ENCODE measurements at regions not wholly inside any gene's neighbourhood (a gene's known extent, or its start where the extent isn't known, plus 50 kb on each side); places are given as distances from the start of the nearest gene placed in this dataset.

DNA sequence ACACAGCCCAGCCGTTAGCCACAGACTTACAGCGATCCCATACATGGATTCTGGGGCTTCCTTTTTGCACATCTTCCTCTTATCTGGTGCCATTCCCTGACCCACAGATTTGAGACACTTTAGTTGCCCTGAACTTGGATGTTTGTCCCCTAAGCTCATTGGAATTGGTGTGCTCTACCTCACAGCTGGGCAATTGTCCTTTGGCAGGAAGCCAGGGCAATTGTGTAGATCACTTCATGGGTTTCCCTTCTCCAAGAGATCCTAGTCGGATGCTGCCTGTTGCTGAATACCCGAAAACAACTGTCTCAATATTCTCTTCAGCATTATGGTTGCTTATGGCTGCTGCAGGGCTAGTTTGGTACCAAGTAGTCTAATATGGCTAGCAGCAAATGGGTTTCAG is 470.7 kb upstream of the MKI67 start:
- no peak for FAIRE-seq

DNA sequence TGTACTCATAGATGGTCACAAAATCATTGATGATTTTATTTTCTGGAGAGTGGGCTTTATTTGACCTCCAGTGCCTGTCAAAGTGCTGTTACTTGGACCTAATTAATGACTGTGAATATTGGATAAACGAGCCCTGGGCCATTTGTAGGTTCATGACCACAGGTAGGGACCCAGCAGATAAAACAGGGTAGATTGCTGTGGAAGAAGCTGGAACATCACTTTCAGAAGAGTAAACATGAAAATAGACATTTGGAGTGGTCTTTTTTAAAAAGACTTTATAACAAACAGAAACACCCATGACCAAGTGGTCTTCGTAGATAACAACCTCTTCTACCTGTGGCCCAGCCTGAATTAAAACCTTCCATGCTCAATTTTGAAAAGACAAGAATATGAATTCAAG is 472.8 kb upstream of the MKI67 start:
- FAIRE-seq = no peak

DNA sequence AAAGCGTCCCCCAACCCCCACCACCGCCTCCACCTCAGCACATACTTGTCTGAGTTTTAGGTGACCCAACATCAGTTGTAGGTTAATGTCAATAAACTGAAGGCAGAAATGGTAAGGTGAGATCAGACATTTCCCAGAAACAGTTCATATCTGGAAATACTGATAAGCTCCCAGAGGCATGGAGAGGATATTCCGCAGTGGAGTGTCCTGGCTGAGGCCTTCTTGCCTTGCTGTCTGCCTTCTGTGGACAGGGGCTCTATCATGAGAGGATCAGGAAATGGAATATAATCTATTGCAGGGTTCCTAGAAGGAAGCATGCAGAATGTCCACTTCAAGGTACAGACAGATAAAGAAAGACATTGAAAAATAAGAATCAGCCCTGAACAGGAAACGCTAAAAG is 473.3 kb upstream of the MKI67 start:
- no peak for FAIRE-seq

DNA sequence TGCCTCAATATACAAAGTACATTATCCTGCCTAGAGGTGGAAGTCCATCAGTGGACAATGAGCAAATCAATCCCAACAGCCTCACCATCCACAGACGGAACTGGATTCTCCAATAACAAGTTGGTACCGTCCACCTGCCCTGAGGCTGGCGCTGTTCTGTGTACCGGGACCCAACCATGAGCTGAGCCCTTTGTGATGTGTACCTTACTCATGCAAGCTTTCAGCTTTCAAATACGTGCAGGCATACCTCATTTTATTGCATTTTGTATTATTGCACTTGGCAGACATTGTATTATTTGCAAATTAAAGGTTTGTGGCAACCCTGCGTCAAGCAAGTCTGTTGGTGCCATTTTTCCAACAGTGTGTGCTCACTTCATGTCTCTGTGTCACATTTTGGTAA is 476.0 kb upstream of the MKI67 start:
- no peak for FAIRE-seq

DNA sequence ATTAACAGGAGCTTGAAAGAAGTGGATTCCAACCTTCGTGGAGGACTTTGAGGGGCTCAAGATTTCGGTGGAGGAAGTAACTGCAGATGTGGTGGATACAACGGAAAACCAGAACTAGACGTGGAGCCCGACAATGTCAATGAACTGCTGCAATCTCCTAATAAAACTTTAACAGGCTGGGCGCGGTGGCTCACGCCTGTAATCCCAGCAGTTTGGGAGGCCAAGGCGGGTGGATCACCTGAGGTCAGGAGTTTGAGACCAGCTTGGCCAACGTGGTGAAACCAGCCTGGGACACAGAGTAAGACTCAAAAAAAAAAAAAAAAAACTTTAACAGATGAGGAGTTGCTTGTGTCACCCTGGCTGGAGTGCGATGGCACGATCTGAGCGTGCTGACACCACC is 477.8 kb upstream of the MKI67 start:
- no peak for FAIRE-seq

DNA sequence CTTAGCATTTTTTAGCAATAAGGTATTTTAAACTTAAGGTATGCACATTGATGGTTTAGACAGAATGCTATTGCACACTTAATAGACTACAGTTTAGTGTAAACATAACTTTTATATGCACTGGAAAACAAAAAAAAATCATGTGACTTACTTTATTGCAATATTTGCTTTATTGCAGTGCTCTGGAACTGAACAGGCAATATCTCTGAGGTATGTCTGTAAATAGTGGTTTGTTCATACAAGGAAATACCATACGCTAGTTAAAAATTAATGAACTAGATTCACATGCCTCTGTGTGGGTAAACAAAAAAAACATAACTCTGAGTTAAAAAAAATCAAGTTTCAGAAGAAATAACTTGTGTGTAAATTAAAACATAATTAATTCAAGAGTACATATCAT is 479.0 kb upstream of the MKI67 start:
- no peak for FAIRE-seq

GRCh38 chr10:128606055-128606454 is 479.8 kb upstream of the MKI67 start:
- no peak for FAIRE-seq

DNA sequence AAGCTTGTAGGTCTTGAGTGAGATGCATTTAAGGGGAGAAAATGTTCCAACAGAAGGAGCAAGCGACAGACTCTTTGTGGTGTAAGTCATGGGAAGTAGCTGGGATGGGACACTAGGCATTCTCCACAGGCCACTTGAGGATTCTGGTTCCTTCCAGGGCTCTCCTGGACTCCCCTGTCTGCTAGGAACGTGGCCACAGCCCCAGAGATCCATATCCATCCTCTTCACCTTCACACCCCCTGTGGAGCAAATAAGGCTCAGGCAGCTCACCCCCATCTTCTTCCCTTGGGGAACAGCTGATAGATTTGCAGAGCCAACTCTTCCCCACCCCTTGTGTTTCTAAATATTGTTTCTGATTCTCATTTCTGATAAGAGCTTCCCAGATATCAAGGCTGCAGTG is 482.6 kb upstream of the MKI67 start:
- no peak for FAIRE-seq

- FAIRE-seq = no peak
Observed at GRCh38 chr10:128609460-128609859, 483.2 kb upstream of the MKI67 start.

DNA sequence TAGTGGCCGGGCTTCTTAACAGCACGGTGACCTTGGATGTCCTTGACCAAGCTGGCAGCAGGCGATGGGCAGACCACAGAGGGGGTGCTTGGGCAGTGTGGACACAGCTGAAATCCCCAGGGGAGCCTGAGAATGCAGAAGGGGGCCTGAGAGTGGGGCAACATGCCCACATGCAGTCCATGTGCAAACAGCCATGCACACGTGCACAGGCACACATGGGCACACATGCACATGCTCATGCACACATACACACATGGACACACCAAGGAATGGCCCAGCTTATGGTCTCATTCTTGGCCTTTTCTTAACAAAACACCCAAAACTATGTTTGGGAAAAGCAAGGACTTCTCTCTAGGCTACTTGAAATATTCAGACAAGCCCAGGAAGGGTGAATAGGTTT is 483.9 kb upstream of the MKI67 start:
- no peak for FAIRE-seq

DNA sequence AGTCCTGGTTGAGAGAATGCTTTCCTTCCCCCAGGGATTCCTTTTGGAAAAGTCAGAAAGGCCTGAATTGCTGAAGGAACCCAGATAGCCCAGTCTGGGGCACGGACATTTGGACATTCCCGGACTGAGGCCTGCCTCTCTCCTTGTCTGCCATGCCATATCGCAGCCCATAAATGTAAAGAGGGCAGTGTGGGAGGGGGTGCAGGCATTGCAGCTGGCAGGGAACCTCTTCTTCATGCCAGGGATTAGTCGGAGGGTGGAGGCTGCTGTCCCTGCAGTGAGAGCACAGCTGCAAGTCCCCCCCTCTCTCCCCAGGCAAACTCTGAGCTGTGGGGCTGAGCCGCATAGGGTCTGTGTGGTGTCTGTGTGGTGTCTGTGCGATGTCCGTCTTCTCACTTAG is 486.0 kb upstream of the MKI67 start:
- FAIRE-seq = no peak

DNA sequence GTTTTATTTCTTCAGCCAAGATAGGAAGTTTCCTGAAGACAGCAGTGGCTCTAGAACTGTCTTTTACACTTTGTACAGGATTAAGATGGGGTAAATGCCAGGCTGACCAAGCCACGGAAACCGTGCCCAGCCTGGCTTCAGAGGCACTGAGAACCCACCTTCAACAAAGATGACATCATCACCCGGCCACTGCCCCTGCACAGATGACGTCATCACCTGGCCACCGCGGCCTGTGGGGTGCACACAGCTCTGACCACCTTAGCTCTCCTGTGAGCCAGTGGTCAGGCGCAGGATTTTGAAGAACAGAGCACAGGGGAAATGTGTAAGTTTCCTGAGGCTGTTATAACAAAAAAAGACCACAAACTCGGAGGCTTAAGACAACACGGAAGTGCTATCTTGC is 486.4 kb upstream of the MKI67 start:
- FAIRE-seq = no peak

DNA sequence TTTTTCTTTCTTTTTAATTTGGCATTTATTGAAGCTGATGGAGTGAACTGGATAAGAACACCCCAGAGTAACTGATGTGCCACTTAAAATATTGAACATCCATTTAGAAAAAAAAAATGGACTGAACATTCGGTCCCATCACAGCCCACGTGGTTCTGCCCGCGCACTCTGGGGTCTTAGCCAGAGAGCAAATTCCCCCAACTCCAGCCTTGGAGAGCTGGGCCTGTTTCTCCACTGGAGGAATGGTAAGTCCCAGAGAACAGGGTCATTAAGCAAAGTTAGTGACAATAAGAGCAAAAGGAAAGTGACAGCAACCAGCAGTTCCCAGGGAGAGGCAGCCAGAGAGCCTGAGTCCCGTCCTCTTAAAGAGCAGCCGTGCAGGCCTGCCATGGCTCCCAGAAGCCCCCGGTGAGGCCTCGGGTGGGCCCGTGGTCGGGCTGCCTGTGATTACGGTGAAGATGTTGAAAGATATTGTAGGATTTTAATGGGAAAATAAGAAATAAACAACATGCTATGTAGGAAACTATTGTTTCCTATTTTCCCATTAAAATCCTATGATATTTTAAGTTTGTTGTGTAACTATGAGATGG is 487.9 kb upstream of the MKI67 start:
- FAIRE-seq = no peak

DNA sequence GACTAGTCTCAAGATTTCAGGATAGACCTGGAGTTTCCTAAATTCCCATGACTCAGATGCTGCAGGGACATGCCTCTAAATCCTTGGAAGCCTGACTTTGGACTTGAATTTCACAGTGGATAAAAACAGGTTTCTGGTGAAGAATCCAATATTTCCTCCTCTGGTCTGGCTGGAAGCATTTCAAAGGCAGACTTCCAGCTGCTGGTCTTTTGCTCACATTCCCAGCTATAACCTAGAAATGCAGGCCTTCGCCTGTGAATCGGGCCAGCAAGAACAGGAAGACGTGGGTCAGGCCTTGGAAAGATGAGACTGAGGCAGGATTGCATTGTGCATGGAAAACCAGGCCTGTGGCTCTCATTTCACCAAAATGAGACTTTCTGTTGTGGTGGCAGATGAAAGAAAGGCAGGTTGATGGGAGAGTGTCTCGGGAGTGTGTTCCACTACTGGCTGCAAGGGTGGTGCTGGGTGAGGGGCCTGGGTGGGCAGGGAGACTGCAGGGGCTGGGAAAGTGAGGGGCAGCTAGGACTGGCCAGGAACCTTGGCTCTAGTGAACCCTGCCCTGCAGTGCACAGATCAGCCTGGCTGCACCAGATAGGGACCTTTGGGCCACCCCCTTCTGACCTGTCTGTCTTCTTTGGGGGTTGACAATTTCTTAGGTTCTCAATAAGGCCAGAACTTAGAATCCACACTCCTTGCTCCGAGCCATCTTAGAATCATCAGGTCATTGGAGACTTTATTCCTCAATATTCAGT is 488.8 kb upstream of the MKI67 start:
- FAIRE-seq = no peak

GRCh38 chr10:128617532-128617931 is 491.3 kb upstream of the MKI67 start:
- no peak for FAIRE-seq

DNA sequence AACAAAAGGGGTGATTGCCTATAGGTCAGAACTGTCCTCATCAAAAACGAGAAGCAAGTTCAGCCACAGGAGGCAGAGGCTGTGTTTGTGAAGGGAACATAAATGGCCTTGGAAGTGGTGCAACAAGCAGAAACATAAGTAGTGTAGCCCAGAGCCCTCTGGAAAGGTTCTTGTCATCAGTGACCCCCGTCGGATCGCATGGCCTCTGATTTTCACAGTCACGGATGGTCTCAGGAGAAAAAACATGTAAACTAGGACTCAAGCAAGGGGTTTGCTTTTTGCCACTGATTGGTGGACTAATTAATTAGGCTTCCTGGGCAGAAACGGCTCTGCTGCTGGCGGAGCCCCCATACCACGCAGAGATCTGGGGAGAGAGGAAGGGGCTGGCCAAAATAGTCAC is 496.5 kb upstream of the MKI67 start:
- no peak for FAIRE-seq

DNA sequence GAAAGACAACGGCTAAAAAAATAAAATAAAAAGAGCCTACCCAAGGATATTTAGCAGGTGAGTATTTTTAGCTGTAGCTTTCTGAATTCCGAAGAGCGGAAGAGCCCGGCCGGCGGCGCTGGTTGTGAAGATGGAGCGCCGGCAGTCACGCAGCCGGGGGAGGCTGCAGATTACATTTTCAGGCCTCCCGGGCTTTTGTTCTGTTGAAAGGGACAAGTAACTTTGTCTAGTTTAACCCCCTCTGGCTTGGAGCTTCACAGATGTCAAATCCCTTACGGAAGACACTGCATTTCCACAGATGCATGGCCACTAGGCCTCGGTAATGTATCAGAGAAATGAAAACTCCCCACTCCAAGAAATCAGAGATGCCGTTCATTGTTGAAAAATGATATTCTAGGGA is 497.6 kb upstream of the MKI67 start:
- FAIRE-seq = no peak

DNA sequence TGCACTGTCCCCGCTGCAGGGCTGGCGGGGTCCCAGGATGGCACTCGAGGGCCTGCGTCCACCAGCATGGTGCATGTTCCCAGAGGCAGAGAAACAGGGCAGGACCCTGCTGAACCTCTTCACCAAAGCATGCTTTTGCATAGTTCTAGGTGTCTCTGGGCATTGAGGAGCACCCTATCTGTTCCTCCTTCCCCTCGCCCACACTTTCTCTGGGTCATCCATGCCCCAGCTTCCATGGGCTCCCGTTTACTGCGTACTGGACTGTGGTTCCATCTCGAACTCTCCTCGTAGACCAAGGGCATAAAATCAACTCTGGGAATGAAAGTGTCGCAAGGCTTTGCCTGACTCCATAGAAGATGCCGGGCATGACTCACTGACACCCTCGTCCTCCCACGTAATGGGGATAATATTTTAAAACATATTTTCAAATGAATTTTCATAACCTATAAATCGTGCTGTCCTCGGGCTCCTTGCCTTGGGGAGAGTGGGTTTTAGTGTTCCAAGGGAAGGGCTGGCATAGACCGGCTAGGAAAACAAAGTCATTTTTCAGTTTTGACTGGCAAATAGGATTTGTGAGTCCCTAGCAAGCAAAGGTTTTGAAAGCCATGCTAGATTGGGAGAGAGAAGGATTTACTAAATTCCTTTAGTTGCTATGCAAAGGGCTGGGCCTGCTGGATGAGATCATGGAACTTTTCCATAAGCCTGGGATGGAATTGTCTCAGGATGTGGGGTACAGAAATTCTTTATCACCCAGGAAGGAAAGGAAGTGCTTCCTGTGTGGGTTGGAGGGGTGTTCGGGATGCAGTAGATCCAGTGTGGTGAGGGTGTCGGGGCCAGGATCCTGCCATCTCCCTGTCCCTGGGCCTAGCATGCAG is 498.7 kb upstream of the MKI67 start:
- FAIRE-seq = no peak

- FAIRE-seq = no peak
Observed at GRCh38 chr10:128625926-128626325, 499.7 kb upstream of the MKI67 start.

GRCh38 chr10:128626397-128627000 is 500.3 kb upstream of the MKI67 start:
- FAIRE-seq = no peak

DNA sequence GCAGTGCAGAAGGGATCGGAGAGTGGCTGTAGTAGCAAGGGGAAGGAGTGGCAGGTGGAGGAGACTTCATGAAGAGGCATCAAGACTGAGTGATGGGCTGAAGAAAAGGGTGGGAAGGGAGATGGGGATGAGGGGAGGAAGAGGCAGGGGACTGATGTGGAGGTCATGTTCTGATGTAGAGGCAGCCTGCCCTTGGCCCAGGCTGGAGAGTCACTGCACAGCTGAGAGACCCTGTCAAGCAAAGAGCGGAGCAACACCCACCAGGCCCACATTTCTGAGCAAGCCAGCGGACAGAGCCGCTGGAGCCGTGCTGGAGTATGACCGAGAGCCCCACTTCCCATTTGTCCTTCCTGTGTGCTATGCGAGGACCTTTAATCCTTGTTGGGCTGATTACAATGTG is 501.6 kb upstream of the MKI67 start:
- FAIRE-seq = no peak

- no peak for FAIRE-seq
Observed at GRCh38 chr10:128628252-128628651, 502.0 kb upstream of the MKI67 start.
